Endothelial cell (in vitro differentiated cells): ENCODE measurements at regions not wholly inside any gene's neighbourhood (a gene's known extent, or its start where the extent isn't known, plus 50 kb on each side); places are given as distances from the start of the nearest gene placed in this dataset.

Source experiments
- DNase-seq: peaks from one replicate; pipeline ENCODE4 v3.0.0; 2021; ENCODE audit warnings: low spot score
- H3K27ac Mint-ChIP-seq: one replicate; pipeline ENCODE4 v1.8.0; 2021; ENCODE audit warnings: mixed read lengths, inconsistent platforms; ENCODE audit not compliant: unreplicated experiment
- H3K27me3 Mint-ChIP-seq: one replicate; pipeline ENCODE4 v1.8.0; 2021; ENCODE audit warnings: mild to moderate bottlenecking, moderate library complexity, mixed read lengths, inconsistent platforms; ENCODE audit not compliant: unreplicated experiment
- H3K36me3 Mint-ChIP-seq: one replicate; pipeline ENCODE4 v1.8.0; 2021; ENCODE audit warnings: mild to moderate bottlenecking, low read depth, mixed read lengths, inconsistent platforms; ENCODE audit not compliant: unreplicated experiment
- H3K4me1 Mint-ChIP-seq: one replicate; pipeline ENCODE4 v1.8.0; 2021; ENCODE audit warnings: mild to moderate bottlenecking, mixed read lengths, inconsistent platforms; ENCODE audit not compliant: unreplicated experiment
- H3K4me3 Mint-ChIP-seq: one replicate; pipeline ENCODE4 v1.8.0; 2021; ENCODE audit warnings: mild to moderate bottlenecking, mixed read lengths, inconsistent platforms; ENCODE audit not compliant: unreplicated experiment
- H3K9me3 Mint-ChIP-seq: one replicate; pipeline ENCODE4 v1.8.0; 2021; ENCODE audit warnings: mixed read lengths, inconsistent platforms; ENCODE audit not compliant: unreplicated experiment
- TF ChIP-seq, protein P1 (sequence below): fragments of 200-600 bp; sonication (generic); IDR thresholded peaks from one replicate; pipeline ENCODE4 v1.5.0; 2021; ENCODE audit warnings: antibody characterized with exemption; ENCODE audit not compliant: unreplicated experiment

DNA sequence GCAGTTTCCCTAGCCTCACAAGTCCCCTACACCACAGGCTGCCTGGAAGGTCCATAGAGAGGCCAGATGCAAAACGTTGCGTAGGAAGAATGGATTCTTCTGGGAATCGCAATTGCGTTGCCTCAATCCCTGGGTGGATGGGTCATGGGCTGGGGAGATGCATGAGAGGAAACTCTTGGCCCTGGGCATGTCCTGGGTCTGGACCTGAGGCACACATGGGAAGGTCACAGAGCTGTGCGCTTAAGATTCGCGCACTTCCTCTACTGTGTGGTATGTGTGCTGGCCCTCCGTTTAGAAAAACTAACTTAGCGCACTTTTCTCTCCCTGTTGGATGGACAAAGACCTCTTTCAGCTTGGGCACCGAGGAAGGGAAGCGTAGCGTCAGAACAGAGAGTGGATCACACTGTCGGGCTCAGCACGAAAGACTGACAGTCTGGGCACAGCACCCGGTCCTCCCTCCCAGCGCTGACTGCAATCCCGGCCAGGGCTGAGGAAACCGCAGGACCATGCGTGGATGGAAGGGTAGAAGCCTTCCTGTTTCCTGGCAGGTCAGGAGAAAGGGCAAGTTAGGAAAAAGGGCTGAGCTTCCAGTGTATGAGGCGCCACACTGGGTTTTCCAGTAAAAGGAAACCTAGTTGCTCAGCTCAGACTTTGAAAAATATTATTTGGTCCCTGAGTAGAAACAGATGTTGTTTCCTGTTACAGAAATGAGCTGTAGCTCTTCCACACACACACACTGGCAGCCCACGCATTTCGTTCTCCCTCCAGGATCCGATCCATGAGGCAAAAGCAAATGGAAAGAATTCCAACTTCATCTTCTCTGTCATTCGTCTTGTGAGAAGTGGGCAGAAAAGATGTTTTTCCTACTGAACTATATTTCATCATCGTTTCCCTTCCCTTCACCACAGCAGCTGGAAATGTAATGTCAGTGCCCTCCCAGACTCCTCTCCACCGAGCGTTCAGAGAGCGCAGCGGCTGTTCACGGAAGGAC lies 86.0 kb downstream of the ING1 start:
- Mint-ChIP-seq H3K27me3 (peaks cover 3% of the 10 kb centered on the region), H3K4me3 (no peak overlapping the region), H3K36me3 (peaks cover 2% of the 10 kb centered on the region), H3K9me3 (no peaks in the 10 kb centered on the region), H3K27ac (peak overlapping the region; percentile 9), H3K4me1 (peaks cover 14% of the 10 kb centered on the region)
- no peak for DNase-seq
- TF ChIP-seq, protein P1, sequence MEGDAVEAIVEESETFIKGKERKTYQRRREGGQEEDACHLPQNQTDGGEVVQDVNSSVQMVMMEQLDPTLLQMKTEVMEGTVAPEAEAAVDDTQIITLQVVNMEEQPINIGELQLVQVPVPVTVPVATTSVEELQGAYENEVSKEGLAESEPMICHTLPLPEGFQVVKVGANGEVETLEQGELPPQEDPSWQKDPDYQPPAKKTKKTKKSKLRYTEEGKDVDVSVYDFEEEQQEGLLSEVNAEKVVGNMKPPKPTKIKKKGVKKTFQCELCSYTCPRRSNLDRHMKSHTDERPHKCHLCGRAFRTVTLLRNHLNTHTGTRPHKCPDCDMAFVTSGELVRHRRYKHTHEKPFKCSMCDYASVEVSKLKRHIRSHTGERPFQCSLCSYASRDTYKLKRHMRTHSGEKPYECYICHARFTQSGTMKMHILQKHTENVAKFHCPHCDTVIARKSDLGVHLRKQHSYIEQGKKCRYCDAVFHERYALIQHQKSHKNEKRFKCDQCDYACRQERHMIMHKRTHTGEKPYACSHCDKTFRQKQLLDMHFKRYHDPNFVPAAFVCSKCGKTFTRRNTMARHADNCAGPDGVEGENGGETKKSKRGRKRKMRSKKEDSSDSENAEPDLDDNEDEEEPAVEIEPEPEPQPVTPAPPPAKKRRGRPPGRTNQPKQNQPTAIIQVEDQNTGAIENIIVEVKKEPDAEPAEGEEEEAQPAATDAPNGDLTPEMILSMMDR: no peak

GRCh38 chr13:110801044-110801443 lies 87.5 kb downstream of the ING1 start:
- DNase-seq: no peak
- Mint-ChIP-seq H3K4me1 (peaks cover 14% of the 10 kb centered on the region), H3K27me3 (no peaks in the 10 kb centered on the region), H3K27ac (no peak overlapping the region), H3K9me3 (no peaks in the 10 kb centered on the region), H3K36me3 (no peaks in the 10 kb centered on the region), H3K4me3 (no peak overlapping the region)
- TF ChIP-seq, protein P1: no peak

DNA sequence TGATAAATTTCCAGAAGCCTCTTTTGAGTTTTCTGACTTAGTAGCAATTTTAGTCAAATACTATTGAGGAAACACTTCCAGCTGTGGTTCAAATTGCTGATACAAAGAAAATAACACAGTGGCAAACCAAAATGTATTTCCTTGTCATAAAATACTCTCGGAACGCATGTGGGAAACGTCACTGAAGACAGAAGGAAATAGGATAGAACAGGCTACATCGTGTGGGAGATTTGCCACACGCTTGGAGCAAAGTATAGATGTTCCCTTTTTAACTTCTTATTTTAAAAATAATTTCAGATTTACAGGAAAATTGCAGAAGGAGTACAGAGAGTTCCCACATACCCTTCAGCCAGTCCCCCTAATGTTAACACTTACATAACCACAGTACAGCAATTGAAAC lies 88.8 kb downstream of the ING1 start:
- TF ChIP-seq, protein P1: no peak
- H3K27ac Mint-ChIP-seq: no peak overlapping the region
- H3K36me3 Mint-ChIP-seq: no peaks in the 10 kb centered on the region
- no peaks in the 10 kb centered on the region for H3K9me3 Mint-ChIP-seq
- H3K27me3 Mint-ChIP-seq: no peaks in the 10 kb centered on the region
- H3K4me3 Mint-ChIP-seq: no peak overlapping the region
- no peak for DNase-seq
- peaks cover 14% of the 10 kb centered on the region for H3K4me1 Mint-ChIP-seq

DNA sequence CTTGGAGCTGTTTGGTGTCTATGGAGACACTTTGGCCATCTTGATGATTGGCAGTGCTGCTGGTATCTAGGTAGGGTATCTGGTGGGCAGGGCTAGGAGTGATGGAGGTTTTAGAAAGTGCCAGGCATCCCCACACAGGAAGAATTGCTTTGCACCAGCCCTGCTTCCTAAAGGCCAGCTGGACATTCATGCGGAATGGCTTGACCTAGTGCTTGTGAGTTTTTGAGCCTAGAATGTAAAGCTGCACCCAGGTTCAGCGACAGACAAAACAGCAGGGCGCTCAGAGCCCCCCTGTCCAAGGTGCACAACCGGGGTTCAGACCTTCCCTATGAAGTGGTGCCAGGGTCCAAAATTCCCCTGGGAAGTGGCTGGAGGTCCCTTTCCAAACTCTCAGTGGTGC lies 93.1 kb downstream of the ING1 start:
- H3K9me3 Mint-ChIP-seq: no peaks in the 10 kb centered on the region
- H3K4me1 Mint-ChIP-seq: peaks cover 6% of the 10 kb centered on the region
- no peaks in the 10 kb centered on the region for H3K27me3 Mint-ChIP-seq
- H3K4me3 Mint-ChIP-seq: no peak overlapping the region
- TF ChIP-seq, protein P1: no peak
- no peaks in the 10 kb centered on the region for H3K36me3 Mint-ChIP-seq
- no peak for DNase-seq
- no peak overlapping the region for H3K27ac Mint-ChIP-seq

GRCh38 chr13:110807546-110807945 lies 94.0 kb downstream of the ING1 start:
- Mint-ChIP-seq H3K27ac (no peak overlapping the region), H3K27me3 (peaks cover 4% of the 10 kb centered on the region), H3K9me3 (no peaks in the 10 kb centered on the region), H3K36me3 (no peaks in the 10 kb centered on the region), H3K4me3 (no peak overlapping the region), H3K4me1 (peaks cover 6% of the 10 kb centered on the region)
- TF ChIP-seq, protein P1: no peak
- no peak for DNase-seq
